NOMO-1 treated with DMSO at 0.1 percent for 48 hours (cell line): ENCODE measurements at regions not wholly inside any gene's neighbourhood (a gene's known extent, or its start where the extent isn't known, plus 50 kb on each side); places are given as distances from the start of the nearest gene placed in this dataset.
"Not testable (repeated sequence)": the region's sequence is repeated elsewhere in the genome, so short reads cannot be mapped to it uniquely, and the experiment has no call there.

Source experiments
- DNase-seq: peaks from one replicate; lab custom pipeline; 2025; ENCODE audit not compliant: unreplicated experiment; lab: John Stamatoyannopoulos, UW

GRCh38 chr2:205865905-205866441 lies 183.7 kb downstream of the NRP2 start:
- no peak for DNase-seq

- no peak for DNase-seq
Observed at GRCh38 chr2:205865056-205865455, 182.8 kb downstream of the NRP2 start.

- no peak for DNase-seq
Observed at GRCh38 chr2:205864491-205864890, 182.2 kb downstream of the NRP2 start.

DNA sequence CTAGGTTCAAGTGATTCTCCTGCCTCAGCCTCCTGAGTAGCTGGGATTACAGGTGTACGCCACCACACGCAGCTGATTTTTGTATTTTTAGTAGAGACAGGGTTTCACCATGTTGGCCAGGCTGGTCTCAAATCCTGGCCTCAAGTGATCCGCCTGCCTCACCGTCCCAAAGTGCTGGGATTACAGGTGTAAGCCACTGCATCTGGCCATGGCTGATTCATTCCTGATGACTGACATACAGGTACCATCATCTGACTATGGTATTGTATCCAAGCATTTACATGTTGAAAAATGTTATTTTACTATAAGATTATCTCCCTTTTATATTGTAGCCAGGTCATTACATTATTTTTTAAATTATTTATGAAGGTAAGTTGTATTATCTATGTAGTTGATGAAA lies 180.5 kb downstream of the NRP2 start:
- DNase-seq: not testable (repeated sequence)

DNA sequence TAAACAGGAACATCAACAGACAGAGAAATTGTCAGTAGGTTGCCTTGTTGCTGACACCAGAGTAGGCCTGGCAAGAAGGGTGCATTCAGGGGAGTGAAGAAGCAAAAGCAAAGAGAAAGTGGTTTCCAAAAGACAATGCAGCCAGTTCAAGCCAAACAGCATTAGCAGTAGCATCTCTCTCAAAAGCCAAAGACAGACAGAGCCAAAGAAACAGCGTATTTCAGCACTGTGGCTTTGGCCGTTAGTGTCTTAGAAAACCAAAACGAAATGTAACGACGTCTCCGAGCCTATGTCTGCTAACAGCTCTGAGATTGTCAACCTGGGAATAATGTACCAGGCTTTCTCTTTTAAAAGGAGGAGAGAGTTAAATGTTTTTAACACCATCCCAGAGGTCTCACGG lies 178.6 kb downstream of the NRP2 start:
- DNase-seq: no peak

DNA sequence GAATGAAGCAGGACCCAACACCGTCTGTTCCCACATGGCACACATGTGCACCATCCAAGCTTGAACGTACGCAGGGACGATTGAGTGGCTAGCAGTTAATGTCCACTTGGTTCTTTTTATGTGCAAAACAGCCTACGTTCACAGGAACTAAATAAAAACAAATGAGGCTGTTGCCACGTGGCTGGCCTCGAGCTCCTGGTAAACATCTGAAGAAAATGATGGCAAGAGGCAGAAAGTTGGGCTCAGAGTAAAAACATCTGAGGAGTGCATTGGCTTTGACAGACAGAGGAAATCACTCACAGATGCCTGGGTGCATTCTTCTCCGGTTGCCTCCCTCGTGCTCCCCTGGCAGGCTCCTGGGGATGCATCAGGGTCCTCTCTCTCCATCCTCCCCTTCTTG lies 177.9 kb downstream of the NRP2 start:
- DNase-seq: no peak

GRCh38 chr2:205858881-205859441 lies 176.7 kb downstream of the NRP2 start:
- DNase-seq: no peak

DNA sequence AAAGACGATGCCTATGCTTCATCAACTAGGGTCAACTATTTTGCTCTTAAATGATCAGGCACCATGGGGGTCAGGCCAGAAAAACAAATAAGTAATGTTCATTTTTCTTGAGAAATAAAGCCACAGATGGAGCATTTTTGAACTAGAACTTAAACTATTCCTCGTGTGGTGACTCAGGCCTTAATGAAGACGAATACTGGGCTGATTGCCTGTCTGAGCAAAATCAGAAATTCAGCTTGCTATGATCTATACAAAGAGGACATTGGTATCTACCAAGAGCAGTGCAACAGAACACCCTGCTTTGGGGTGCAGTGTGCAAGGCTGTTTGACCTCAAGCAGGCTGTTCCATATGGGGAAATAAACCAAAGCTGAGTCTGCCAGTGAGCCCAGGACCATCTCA lies 176.0 kb downstream of the NRP2 start:
- no peak for DNase-seq

GRCh38 chr2:205857520-205858237 lies 175.4 kb downstream of the NRP2 start:
- DNase-seq: no peak

DNA sequence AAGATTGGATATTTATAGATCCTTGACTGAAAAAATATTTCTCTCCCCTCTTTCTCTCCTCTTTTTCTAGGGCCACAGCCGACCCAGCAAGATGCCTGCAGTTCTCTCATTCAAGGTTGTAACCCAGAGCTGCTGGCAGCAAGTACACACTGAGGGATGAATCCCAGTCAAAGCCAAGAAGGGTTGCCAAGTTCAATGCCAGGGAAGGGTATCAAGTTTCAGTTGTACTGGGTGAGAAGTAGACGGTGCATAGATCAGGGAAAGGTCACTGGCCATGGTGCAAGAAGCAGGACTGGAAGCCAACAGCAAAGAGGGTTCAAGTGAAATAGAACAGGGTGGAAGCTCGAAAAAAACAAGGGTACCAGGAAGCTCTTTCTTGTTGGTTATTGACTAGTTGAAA lies 170.2 kb downstream of the NRP2 start:
- no peak for DNase-seq

DNA sequence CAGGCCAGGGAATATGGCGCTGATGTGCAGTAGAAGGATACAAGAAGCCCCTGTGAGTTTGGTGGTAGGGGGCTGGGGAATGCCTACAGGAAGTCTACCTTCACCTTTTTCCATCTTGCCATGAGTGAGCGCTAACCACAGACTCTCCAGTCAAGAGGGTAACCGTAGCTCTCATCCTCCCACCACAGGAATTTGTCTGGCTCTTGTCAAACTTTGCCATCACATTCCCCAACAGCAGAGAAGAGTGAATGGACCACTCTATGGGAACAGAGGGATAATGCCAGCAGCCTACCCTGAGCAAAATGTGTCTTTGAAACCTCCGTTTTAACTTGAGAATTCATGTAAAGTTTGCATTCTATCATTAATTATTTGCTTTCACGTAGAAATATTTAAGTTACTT lies 168.3 kb downstream of the NRP2 start:
- no peak for DNase-seq

- DNase-seq: no peak
Observed at GRCh38 chr2:205850132-205850531, 167.8 kb downstream of the NRP2 start.

- no peak for DNase-seq
Observed at GRCh38 chr2:205849136-205849535, 166.8 kb downstream of the NRP2 start.

GRCh38 chr2:205848601-205849000 lies 166.3 kb downstream of the NRP2 start:
- no peak for DNase-seq
